ENCODE measurements at regions not wholly inside any gene's neighbourhood (a gene's known extent, or its start where the extent isn't known, plus 50 kb on each side); places are given as distances from the start of the nearest gene placed in this dataset.
A peak's percentile ranks its signal among the peaks of the same experiment; 100 is the strongest.

- H3K4me3 ChIP-seq (ENCODE audit: low read length), result no peak overlapping the region
- peak; percentile 2 for TF ChIP-seq CTCF (IDR thresholded peaks at IDR 0.05; ENCODE audit: insufficient read depth, low read depth, low read length, missing control alignments)
- DNase-seq (ENCODE audit: low read depth), result peak; percentile 35
Observed at GRCh38 chr10:55668326-55668922, 692.6 kb downstream of the ZWINT start.

GRCh38 chr10:55653531-55653930, 707.5 kb downstream of the ZWINT start:
- TF ChIP-seq CTCF (IDR thresholded peaks at IDR 0.05; ENCODE audit: insufficient read depth, low read depth, low read length, missing control alignments), result no peak
- no peak for DNase-seq (ENCODE audit: low read depth)
- H3K4me3 ChIP-seq (ENCODE audit: low read length), result no peak overlapping the region

GRCh38 chr10:55641601-55642000, 719.5 kb downstream of the ZWINT start:
- DNase-seq (ENCODE audit: low read depth), result no peak
- TF ChIP-seq CTCF (IDR thresholded peaks at IDR 0.05; ENCODE audit: insufficient read depth, low read depth, low read length, missing control alignments), result no peak
- no peak overlapping the region for H3K4me3 ChIP-seq (ENCODE audit: low read length)

GRCh38 chr10:55631071-55631654, 729.9 kb downstream of the ZWINT start:
- DNase-seq (ENCODE audit: low read depth), result peak; percentile 62
- TF ChIP-seq CTCF (IDR thresholded peaks at IDR 0.05; ENCODE audit: insufficient read depth, low read depth, low read length, missing control alignments), result peak; percentile 56
- peak overlapping the region; percentile 45 for H3K4me3 ChIP-seq (ENCODE audit: low read length)

- peak overlapping the region; percentile 45 for H3K4me3 ChIP-seq (ENCODE audit: low read length)
- no peak for TF ChIP-seq CTCF (IDR thresholded peaks at IDR 0.05; ENCODE audit: insufficient read depth, low read depth, low read length, missing control alignments)
- peak; percentile 46 for DNase-seq (ENCODE audit: low read depth)
Observed at GRCh38 chr10:55630491-55631056, 730.5 kb downstream of the ZWINT start.

- peak; percentile 45 for DNase-seq (ENCODE audit: low read depth)
- no peak overlapping the region for H3K4me3 ChIP-seq (ENCODE audit: low read length)
- peak; percentile 65 for TF ChIP-seq CTCF (IDR thresholded peaks at IDR 0.05; ENCODE audit: insufficient read depth, low read depth, low read length, missing control alignments)
Observed at GRCh38 chr10:55629793-55630490, 731.1 kb downstream of the ZWINT start.

Data from epithelial cell of esophagus (primary cell).